ENCODE measurements at regions not wholly inside any gene's neighbourhood (a gene's known extent, or its start where the extent isn't known, plus 50 kb on each side); places are given as distances from the start of the nearest gene placed in this dataset.

DNA sequence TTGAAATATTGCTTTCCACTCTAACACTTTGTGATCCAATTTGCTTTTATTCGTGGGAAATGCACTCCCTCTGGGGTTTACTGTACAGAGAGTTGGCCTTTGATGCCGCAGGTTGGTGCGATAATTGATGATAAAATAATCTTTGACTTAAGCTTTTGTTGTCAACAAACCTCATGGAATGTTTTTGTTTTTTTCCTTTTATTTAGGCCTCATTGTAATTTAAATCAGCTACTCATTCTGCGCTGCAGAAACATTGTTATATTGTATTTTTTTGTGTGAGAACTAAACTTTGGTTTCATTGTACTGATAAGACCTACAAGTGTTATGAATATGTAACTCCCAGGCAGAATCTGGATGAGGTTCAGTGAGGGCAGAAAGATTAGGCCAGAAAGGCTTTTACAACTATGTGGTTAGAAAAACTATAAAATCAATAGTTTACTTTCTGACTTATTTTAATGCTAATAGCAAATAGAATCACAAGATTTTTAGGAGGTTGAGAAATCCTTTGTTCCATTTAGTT lies 76.8 kb upstream of the POM121L12 start:
- CTCF ChIA-PET = no interaction called here

DNA sequence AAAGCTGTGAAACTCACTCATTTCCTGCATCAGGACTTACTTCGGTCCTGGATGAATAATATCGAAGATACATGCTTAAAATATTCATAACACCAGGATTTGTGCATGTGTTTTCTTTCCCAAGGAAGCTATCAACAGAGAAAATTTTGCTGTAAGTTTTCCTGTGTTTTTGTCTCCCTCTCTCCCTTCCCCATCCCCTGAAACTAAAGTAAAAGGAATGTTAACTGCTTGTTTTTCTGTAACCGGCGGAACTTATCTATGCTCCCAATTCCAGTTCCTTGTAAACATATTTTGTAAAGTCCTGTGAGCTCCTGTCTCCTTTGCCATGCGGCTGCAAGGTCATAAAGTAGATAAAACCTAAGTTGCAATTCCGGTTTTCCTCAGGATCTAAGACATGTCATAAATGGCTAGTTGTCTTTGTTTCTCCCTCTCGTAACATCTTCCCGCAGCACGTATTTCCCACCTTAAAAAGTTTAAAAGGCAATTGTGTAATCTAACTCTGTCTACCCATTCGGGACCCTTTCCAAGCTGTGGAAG lies 79.0 kb upstream of the POM121L12 start:
- TF ChIP-seq, protein P1, sequence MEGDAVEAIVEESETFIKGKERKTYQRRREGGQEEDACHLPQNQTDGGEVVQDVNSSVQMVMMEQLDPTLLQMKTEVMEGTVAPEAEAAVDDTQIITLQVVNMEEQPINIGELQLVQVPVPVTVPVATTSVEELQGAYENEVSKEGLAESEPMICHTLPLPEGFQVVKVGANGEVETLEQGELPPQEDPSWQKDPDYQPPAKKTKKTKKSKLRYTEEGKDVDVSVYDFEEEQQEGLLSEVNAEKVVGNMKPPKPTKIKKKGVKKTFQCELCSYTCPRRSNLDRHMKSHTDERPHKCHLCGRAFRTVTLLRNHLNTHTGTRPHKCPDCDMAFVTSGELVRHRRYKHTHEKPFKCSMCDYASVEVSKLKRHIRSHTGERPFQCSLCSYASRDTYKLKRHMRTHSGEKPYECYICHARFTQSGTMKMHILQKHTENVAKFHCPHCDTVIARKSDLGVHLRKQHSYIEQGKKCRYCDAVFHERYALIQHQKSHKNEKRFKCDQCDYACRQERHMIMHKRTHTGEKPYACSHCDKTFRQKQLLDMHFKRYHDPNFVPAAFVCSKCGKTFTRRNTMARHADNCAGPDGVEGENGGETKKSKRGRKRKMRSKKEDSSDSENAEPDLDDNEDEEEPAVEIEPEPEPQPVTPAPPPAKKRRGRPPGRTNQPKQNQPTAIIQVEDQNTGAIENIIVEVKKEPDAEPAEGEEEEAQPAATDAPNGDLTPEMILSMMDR (IDR thresholded peaks at IDR 0.05; ENCODE audit: insufficient read depth, low read length, missing control alignments) = no peak
- POLR2A ChIA-PET = no interaction called here

More for the DNA sequence above, 76.8 kb upstream of the POM121L12 start:
- TF ChIP-seq, protein P1 (IDR thresholded peaks at IDR 0.05; ENCODE audit: insufficient read depth, low read length, missing control alignments) = no peak
- POLR2A ChIA-PET = no interaction called here
- no peak overlapping the region for H3K4me3 ChIP-seq (ENCODE audit: low read depth, low read length)
- no peak for DNase-seq (ENCODE audit: low read depth, low spot score)

DNA sequence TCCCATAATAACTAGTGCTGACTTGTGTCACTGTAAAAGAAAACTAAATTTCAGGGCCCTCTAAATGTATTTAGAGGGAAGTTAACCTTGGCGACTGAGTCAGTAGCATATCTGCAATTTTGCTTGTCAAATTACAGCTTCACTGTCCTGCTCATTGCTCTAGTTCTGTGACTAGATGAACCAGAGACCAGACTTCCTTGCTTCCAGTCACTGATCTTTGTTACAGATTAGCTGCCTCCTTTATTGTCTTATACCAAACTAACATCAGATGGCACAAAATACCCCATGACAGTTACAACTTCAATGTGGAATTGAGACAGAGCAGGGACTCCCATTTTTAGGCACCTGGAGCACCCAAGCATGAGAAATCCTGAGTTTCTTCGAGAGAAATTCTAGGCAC lies 79.9 kb upstream of the POM121L12 start:
- DNase-seq (ENCODE audit: low read depth, low spot score) = no peak
- H3K4me3 ChIP-seq (ENCODE audit: low read depth, low read length) = no peak overlapping the region
- POLR2A ChIA-PET = no interaction called here
- CTCF ChIA-PET = no interaction called here
- TF ChIP-seq, protein P1 (IDR thresholded peaks at IDR 0.05; ENCODE audit: insufficient read depth, low read length, missing control alignments) = no peak

More for the DNA sequence above, 79.0 kb upstream of the POM121L12 start:
- CTCF ChIA-PET = no interaction called here
- no peak overlapping the region for H3K4me3 ChIP-seq (ENCODE audit: low read depth, low read length)
- no peak for DNase-seq (ENCODE audit: low read depth, low spot score)

DNA sequence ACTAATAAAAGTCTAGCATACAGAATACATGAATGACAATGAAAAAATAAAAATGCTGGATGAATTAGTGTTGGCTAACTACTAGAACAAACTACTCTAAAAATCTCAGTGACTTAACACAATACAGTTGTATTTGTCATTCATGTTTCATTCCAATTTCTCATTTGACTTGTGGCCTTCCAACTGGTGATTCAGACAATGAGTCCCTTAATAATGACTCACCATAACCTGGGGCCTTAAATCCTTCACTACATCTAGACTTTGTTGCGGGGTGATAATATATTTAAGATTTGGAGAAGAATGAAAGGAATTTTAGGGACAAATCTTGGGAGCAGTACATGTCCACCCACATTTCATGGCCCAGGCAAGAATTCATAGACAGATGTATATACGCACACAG lies 90.5 kb upstream of the POM121L12 start:
- TF ChIP-seq, protein P1 (IDR thresholded peaks at IDR 0.05; ENCODE audit: insufficient read depth, low read length, missing control alignments) = no peak
- no peak for DNase-seq (ENCODE audit: low read depth, low spot score)
- ChIA-PET POLR2A (no interaction called here), CTCF (no interaction called here)
- no peak overlapping the region for H3K4me3 ChIP-seq (ENCODE audit: low read depth, low read length)

DNA sequence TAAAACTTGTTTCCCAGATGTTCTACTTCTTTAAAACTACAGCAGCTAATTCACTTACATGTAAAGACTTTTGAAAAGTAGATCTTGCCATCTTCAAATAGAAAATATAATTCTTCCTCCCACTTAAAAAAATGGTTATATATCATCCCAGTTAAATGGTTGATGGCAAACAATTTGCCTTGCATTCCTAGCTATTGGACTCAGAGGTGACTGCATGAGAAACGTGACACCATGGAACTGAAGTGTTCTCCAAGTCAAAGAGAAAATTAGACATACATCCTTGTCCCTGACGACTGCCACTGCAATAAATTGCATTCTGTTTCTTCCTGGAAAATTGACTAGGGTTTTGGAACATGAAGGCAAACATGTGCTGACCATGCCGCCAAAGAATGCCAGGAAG lies 95.0 kb upstream of the POM121L12 start:
- POLR2A ChIA-PET = no interaction called here
- no peak for DNase-seq (ENCODE audit: low read depth, low spot score)
- TF ChIP-seq, protein P1 (IDR thresholded peaks at IDR 0.05; ENCODE audit: insufficient read depth, low read length, missing control alignments) = no peak
- H3K4me3 ChIP-seq (ENCODE audit: low read depth, low read length) = no peak overlapping the region
- CTCF ChIA-PET = no interaction called here

DNA sequence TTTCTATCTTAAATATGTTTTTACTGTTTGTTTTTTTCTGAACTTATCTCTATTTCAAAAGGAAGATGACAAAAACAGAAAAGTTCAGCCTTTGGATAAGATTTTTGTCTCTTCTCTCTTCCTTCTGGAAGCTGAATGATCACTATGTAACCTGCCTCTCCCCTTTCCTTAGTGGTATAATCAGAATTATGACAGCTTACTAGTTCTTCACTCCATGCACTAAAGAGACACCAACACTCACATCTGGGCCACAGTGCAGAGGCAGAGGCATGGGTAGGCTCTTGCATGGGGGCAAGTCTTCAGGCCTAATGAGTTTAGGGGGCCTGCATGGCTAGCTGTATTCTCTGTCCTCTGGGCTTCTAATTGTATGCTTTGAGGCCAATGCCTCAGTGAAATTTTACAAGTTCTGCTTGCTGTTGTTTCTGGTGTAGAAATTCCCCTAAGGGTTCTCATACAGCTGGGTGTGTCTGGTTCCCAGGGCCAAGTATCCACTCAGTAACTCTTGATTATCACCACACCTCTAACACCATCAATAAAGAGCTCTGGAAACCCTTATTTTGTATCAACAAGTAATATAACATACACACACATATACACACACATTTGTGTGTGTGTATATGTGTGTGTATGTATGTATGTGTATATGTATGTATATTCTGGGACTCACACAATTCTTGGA lies 96.8 kb upstream of the POM121L12 start:
- no peak for DNase-seq (ENCODE audit: low read depth, low spot score)
- H3K4me3 ChIP-seq (ENCODE audit: low read depth, low read length) = no peak overlapping the region
- POLR2A ChIA-PET = no interaction called here
- TF ChIP-seq, protein P1 (IDR thresholded peaks at IDR 0.05; ENCODE audit: insufficient read depth, low read length, missing control alignments) = no peak
- CTCF ChIA-PET = no interaction called here
